ENCODE measurements at regions not wholly inside any gene's neighbourhood (a gene's known extent, or its start where the extent isn't known, plus 50 kb on each side); places are given as distances from the start of the nearest gene placed in this dataset.

DNA sequence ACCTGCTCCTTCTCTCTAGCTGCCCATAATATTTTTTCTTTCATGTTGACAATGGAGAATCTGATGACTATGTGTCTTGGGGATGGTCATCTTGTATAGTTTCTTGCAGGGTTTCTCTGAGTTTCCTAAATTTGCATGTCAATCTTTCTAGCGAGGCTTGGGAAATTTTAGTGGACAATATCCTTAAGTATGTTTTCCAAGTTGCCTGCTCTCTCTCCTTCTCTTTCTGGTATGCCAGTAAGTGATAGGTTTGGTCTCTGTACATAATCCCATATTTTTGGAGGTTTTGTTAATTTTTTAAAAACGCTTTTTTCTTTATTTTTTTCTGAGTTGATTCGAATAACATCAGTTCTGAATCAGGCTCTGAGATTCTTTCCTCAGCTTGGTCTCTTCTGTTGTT lies 370.9 kb upstream of the LYPLAL1 start (continued):
- TF ChIP-seq ATF2 (IDR thresholded peaks at IDR 0.05; ENCODE audit: low read length), result no peak
- no peak for TF ChIP-seq SUZ12 (IDR thresholded peaks at IDR 0.05; ENCODE audit: low read length)
